Kidney (tissue), 13 donors: ENCODE measurements at regions not wholly inside any gene's neighbourhood (a gene's known extent, or its start where the extent isn't known, plus 50 kb on each side); places are given as distances from the start of the nearest gene placed in this dataset.
"Not testable (repeated sequence)": the region's sequence is repeated elsewhere in the genome, so short reads cannot be mapped to it uniquely, and the experiment has no call there.

Source experiments
- DNase-seq, 5 donors: peaks; one replicate each; pipeline ENCODE4 v3.0.0-alpha.2; 2013 to 2020
- FAIRE-seq: peaks from 2 replicates; lab custom pipeline; 2012; peaks lifted over from hg19 to GRCh38; lab: Jason Lieb, UNC
- H3K27ac ChIP-seq, 2 donors: one replicate each; pipeline ENCODE4 v1.7.0; 2013; ENCODE audit warnings: low read depth in 2 of 2, low read length in 2 of 2, inconsistent platforms in 1 of 2
- H3K27me3 ChIP-seq: one replicate; pipeline ENCODE4 v1.7.1; 2013; ENCODE audit warnings: low read length, inconsistent platforms; ENCODE audit not compliant: control insufficient read depth, insufficient read depth
- H3K36me3 ChIP-seq, 3 donors: one replicate each; pipeline versions ENCODE4 v1.7.0 to v1.7.1; 2013; ENCODE audit warnings: low read length in 3 of 3, control low read depth in 1 of 3, inconsistent platforms in 1 of 3; ENCODE audit not compliant: insufficient read depth in 3 of 3, control insufficient read depth in 2 of 3
- H3K4me1 ChIP-seq, 3 donors: one replicate each; pipeline versions ENCODE4 v1.7.0 to v1.7.1; 2013; ENCODE audit warnings: low read length in 3 of 3, inconsistent platforms in 1 of 3, low read depth in 1 of 3; ENCODE audit not compliant: control insufficient read depth in 2 of 3, insufficient read depth in 2 of 3
- H3K4me3 ChIP-seq, 3 donors: one replicate each; pipeline versions ENCODE4 v1.7.0 to v1.8.1; 2013; ENCODE audit warnings: low read length in 3 of 3, control low read depth in 1 of 3, inconsistent platforms in 1 of 3
- H3K9ac ChIP-seq, 3 donors: one replicate each; pipeline versions ENCODE4 v1.7.0 to v1.7.1; 2013; ENCODE audit warnings: low read length in 3 of 3, control low read depth in 1 of 3, inconsistent platforms in 1 of 3
- H3K9me3 ChIP-seq, 3 donors: one replicate each; pipeline versions ENCODE4 v1.7.0 to v1.7.1; 2013; ENCODE audit warnings: low read length in 3 of 3, control low read depth in 1 of 3, inconsistent platforms in 1 of 3; ENCODE audit not compliant: control insufficient read depth in 2 of 3, insufficient read depth in 1 of 3
- intact Hi-C: fragments of 100-400 bp; cut with DNase I; formaldehyde crosslinking; loops from one replicate; pipeline ENCODE4 v1.11.1; 2022
- TF ChIP-seq, protein P1 (sequence below): IDR thresholded peaks from 3 replicates; pipeline ENCODE4 v1.5.1; 2012; ENCODE audit warnings: mild to moderate bottlenecking, moderate library complexity, borderline replicate concordance; ENCODE audit not compliant: insufficient read depth; ENCODE audit errors: extremely low read depth
- donor health status: control.
- donor health status: control.
- donor health status: control.
- donor health status: control.
- donor health status: control.
- donor health status: DM: yes; HTN: yes; CAD: no.
- donor health status: Normal renal cell carcinoma (clear cell type).

DNA sequence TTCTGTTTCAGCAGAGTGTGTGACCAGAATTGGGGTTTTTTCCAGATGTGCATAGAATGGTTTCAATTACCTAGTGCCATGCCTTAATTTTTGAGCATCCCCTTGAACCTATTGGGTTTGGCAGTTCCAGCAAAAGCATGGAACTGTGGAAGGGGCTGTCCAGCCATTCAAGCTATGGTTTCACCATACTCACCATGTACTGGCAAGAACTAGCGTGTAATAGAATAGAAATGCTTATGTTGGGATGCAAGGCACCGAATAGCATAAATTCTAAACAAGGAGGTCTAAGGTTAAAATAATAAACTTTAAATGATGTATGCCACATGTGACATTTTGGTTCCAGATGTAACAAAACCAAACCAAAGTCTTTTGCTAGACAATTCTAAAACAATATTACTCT is 91.4 kb downstream of the MTERF1 start:
- no peaks in the 10 kb centered on the region for H3K36me3 ChIP-seq
- H3K4me3 ChIP-seq, result no peak overlapping the region
- TF ChIP-seq, protein P1, sequence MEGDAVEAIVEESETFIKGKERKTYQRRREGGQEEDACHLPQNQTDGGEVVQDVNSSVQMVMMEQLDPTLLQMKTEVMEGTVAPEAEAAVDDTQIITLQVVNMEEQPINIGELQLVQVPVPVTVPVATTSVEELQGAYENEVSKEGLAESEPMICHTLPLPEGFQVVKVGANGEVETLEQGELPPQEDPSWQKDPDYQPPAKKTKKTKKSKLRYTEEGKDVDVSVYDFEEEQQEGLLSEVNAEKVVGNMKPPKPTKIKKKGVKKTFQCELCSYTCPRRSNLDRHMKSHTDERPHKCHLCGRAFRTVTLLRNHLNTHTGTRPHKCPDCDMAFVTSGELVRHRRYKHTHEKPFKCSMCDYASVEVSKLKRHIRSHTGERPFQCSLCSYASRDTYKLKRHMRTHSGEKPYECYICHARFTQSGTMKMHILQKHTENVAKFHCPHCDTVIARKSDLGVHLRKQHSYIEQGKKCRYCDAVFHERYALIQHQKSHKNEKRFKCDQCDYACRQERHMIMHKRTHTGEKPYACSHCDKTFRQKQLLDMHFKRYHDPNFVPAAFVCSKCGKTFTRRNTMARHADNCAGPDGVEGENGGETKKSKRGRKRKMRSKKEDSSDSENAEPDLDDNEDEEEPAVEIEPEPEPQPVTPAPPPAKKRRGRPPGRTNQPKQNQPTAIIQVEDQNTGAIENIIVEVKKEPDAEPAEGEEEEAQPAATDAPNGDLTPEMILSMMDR, result no peak
- H3K27ac ChIP-seq, result no peak overlapping the region
- FAIRE-seq, result no peak
- no peak overlapping the region for H3K9ac ChIP-seq
- no peaks in the 10 kb centered on the region for H3K4me1 ChIP-seq
- DNase-seq, result no peak
- H3K9me3 ChIP-seq, result no peaks in the 10 kb centered on the region
- no peaks in the 10 kb centered on the region for H3K27me3 ChIP-seq
- intact Hi-C loops, result no loop called here

- H3K9me3 ChIP-seq, result no peaks in the 10 kb centered on the region
- TF ChIP-seq, protein P1, result no peak
- no peak overlapping the region for H3K4me3 ChIP-seq
- FAIRE-seq, result no peak
- H3K4me1 ChIP-seq, result no peaks in the 10 kb centered on the region
- intact Hi-C loops, result no loop called here
- no peaks in the 10 kb centered on the region for H3K27me3 ChIP-seq
- no peak overlapping the region for H3K27ac ChIP-seq
- H3K36me3 ChIP-seq, result no peaks in the 10 kb centered on the region
- DNase-seq, result no peak
- H3K9ac ChIP-seq, result no peak overlapping the region
Measured at GRCh38 chr7:91789558-91789957, 90.9 kb downstream of the MTERF1 start.

DNA sequence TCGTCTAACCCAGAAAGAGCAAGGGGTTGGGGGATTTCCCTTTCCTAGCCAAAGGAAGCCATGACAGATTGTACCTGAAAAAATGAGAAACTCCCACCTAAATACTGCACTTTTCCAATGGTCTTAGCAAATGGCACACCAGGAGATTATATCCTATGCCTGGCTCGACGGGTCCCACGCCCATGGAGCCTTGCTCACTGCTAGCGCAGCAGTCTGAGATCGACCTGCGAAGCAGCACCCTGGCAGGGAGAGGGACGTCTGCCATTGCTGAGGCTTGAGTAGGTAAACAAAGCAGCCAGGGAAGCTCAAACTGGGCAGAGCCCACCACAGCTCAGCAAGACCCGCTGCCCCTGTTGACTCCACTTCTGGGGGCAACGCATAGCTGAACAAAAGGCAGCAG is 89.9 kb downstream of the MTERF1 start:
- H3K4me1 ChIP-seq, intact Hi-C loops: not testable (repeated sequence)

GRCh38 chr7:91796122-91796521 is 84.4 kb downstream of the MTERF1 start:
- Histone ChIP-seq H3K36me3 (no peaks in the 10 kb centered on the region), H3K27me3 (no peaks in the 10 kb centered on the region), H3K4me3 (no peak overlapping the region), H3K27ac (no peak overlapping the region), H3K9ac (no peak overlapping the region), H3K4me1 (no peaks in the 10 kb centered on the region), H3K9me3 (no peaks in the 10 kb centered on the region)
- intact Hi-C loops, result no loop called here
- DNase-seq (no peak), FAIRE-seq (no peak)
- TF ChIP-seq, protein P1, result no peak

More for the DNA sequence above, 89.9 kb downstream of the MTERF1 start:
- H3K9me3 ChIP-seq, H3K4me3 ChIP-seq, H3K9ac ChIP-seq, H3K27me3 ChIP-seq, FAIRE-seq, H3K27ac ChIP-seq, H3K36me3 ChIP-seq: not testable (repeated sequence)
- peak in 1 of 5 donors; percentile 49 for DNase-seq
